Neural crest cell (in vitro differentiated cells): ENCODE measurements at regions not wholly inside any gene's neighbourhood (a gene's known extent, or its start where the extent isn't known, plus 50 kb on each side); places are given as distances from the start of the nearest gene placed in this dataset.
A peak's percentile ranks its signal among the peaks of the same experiment; 100 is the strongest.
"Not testable (repeated sequence)": the region's sequence is repeated elsewhere in the genome, so short reads cannot be mapped to it uniquely, and the experiment has no call there.

ENCODE experiments used
- DNase-seq: peaks from one replicate; pipeline ENCODE4 v3.0.0; 2021; ENCODE audit warnings: low read depth, mixed read lengths, low spot score
- H3K27ac Mint-ChIP-seq: one replicate; pipeline ENCODE4 v1.8.0; 2021; ENCODE audit warnings: mild to moderate bottlenecking, mixed read lengths; ENCODE audit not compliant: unreplicated experiment
- H3K27me3 Mint-ChIP-seq: 2 replicates; pipeline ENCODE4 v1.8.0; 2021; ENCODE audit warnings: low read depth, mild to moderate bottlenecking, mixed read lengths
- H3K36me3 Mint-ChIP-seq: 2 replicates; pipeline ENCODE4 v1.8.0; 2021; ENCODE audit warnings: low read depth, mild to moderate bottlenecking, mixed read lengths
- H3K4me1 Mint-ChIP-seq: 2 replicates; pipeline ENCODE4 v1.8.0; 2021; ENCODE audit warnings: mixed read lengths
- H3K4me3 Mint-ChIP-seq: one replicate; pipeline ENCODE4 v1.8.0; 2021; ENCODE audit warnings: mild to moderate bottlenecking, mixed read lengths
- H3K9me3 Mint-ChIP-seq: 2 replicates; pipeline ENCODE4 v1.8.0; 2021; ENCODE audit warnings: mixed read lengths
- TF ChIP-seq, protein P1 (sequence below): fragments of 200-600 bp; sonication (generic); conservative IDR thresholded peaks from 2 replicates; pipeline ENCODE4 v1.5.0; 2021; ENCODE audit warnings: antibody characterized with exemption, mild to moderate bottlenecking

DNA sequence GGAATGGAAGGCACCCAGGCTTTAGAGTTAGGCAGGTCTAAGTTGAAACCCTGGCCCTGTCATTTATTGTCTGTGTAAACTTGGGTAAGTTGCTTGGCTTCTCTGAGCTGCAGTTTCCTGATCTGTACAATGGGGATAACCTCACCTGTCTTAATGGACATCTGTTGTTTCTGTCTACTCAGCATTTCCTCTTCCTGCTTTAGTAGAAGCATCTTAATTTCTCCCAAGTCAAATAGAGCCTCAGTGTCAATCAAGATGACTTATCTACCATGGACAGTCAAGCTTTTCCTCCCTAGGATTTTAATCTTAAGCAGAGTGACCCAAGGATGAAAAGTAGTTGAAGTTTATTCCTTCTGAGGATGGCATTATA is 119.7 kb downstream of the FZD1 start:
- no peak for DNase-seq

DNA sequence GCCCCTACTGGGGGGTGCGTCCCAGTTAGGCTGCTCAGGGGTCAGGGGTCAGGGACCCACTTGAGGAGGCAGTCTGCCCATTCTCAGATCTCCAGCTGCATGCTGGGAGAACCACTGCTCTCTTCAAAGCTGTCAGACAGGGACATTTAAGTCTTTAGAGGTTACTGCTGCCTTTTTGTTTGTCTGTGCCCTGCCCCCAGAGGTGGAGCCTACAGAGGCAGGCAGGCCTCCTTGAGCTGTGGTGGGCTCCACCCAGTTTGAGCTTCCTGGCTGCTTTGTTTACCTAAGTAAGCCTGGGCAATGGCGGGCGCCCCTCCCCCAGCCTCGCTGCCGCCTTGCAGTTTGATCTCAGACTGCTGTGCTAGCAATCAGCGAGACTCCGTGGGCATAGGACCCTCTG is 130.5 kb downstream of the FZD1 start:
- H3K27me3 Mint-ChIP-seq = not testable (repeated sequence)

More for the DNA sequence above, 119.7 kb downstream of the FZD1 start:
- TF ChIP-seq, protein P1, sequence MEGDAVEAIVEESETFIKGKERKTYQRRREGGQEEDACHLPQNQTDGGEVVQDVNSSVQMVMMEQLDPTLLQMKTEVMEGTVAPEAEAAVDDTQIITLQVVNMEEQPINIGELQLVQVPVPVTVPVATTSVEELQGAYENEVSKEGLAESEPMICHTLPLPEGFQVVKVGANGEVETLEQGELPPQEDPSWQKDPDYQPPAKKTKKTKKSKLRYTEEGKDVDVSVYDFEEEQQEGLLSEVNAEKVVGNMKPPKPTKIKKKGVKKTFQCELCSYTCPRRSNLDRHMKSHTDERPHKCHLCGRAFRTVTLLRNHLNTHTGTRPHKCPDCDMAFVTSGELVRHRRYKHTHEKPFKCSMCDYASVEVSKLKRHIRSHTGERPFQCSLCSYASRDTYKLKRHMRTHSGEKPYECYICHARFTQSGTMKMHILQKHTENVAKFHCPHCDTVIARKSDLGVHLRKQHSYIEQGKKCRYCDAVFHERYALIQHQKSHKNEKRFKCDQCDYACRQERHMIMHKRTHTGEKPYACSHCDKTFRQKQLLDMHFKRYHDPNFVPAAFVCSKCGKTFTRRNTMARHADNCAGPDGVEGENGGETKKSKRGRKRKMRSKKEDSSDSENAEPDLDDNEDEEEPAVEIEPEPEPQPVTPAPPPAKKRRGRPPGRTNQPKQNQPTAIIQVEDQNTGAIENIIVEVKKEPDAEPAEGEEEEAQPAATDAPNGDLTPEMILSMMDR = no peak
- Mint-ChIP-seq H3K4me3 (no peak overlapping the region), H3K9me3 (peaks cover 3% of the 10 kb centered on the region), H3K36me3 (no peaks in the 10 kb centered on the region), H3K27me3 (no peaks in the 10 kb centered on the region), H3K27ac (no peak overlapping the region), H3K4me1 (no peaks in the 10 kb centered on the region)

DNA sequence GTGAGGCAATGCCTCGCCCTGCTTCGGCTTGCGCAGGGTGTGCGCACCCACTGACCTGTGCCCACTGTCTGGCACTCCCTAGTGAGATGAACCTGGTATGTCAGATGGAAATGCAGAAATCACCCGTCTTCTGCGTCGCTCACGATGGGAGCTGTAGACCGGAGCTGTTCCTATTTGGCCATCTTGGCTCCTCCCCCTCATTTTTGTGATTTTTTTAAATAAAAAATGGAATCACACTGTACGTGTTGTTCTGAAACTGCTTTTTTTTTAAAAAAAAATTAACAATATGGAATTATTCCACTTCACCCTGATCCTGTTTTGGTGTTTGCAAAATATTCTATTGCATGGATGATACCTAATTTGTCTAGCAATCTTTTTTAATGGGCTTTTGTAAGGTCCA is 131.1 kb downstream of the FZD1 start:
- H3K4me1 Mint-ChIP-seq, H3K36me3 Mint-ChIP-seq, H3K9me3 Mint-ChIP-seq, DNase-seq, H3K27me3 Mint-ChIP-seq: not testable (repeated sequence)
- Mint-ChIP-seq H3K4me3 (peak overlapping the region; percentile 75), H3K27ac (peak overlapping the region; percentile 83)

More for the DNA sequence above, 130.5 kb downstream of the FZD1 start:
- not testable (repeated sequence) for H3K9me3 Mint-ChIP-seq, H3K36me3 Mint-ChIP-seq, H3K4me1 Mint-ChIP-seq, DNase-seq
- Mint-ChIP-seq H3K27ac (peak overlapping the region; percentile 83), H3K4me3 (peak overlapping the region; percentile 75)

DNA sequence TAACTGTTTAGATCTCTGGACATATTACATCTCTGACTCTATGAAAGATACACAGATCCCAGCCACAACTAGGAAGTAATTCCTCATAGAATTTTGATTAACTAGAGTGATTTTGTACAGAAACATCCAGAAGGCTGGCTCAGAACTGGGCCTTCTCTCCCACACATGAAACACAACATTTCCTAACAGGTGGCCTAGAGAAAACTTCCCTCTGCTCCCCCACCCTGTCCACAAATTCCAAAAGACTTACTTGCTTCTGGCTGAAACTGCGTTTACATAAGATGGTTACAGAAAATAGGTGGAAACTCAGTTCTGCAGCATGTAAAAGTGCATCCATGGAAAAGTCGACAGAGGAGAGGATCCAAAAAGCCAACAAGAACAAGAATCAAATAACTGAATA is 132.9 kb downstream of the FZD1 start:
- Mint-ChIP-seq H3K27me3 (no peaks in the 10 kb centered on the region), H3K4me1 (no peaks in the 10 kb centered on the region), H3K9me3 (peaks cover 3% of the 10 kb centered on the region), H3K36me3 (no peaks in the 10 kb centered on the region), H3K27ac (no peak overlapping the region), H3K4me3 (no peak overlapping the region)
- no peak for DNase-seq
- TF ChIP-seq, protein P1 = no peak

DNA sequence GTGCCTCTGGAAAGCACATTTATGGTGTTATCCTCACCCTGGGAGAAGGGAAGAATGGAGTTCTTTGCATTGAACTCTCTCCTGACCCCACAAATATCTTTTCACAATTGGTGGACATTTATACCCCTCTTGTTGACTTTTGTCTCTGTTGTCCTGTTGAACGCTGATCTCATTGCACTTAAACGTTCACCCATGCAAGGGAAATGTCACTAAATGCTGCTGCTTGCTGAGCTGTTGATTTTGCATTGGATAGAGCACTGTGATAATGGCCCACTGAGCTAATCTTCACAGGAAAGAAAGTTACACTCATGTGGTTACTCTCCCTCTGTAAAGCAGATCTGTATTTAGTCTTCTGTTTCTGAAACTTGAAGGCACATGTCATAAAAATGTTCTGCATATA is 133.4 kb downstream of the FZD1 start:
- TF ChIP-seq, protein P1 = no peak
- H3K9me3 Mint-ChIP-seq = peaks cover 7% of the 10 kb centered on the region
- H3K27me3 Mint-ChIP-seq = no peaks in the 10 kb centered on the region
- DNase-seq = no peak
- no peaks in the 10 kb centered on the region for H3K4me1 Mint-ChIP-seq
- no peaks in the 10 kb centered on the region for H3K36me3 Mint-ChIP-seq
- no peak overlapping the region for H3K4me3 Mint-ChIP-seq
- H3K27ac Mint-ChIP-seq = no peak overlapping the region

DNA sequence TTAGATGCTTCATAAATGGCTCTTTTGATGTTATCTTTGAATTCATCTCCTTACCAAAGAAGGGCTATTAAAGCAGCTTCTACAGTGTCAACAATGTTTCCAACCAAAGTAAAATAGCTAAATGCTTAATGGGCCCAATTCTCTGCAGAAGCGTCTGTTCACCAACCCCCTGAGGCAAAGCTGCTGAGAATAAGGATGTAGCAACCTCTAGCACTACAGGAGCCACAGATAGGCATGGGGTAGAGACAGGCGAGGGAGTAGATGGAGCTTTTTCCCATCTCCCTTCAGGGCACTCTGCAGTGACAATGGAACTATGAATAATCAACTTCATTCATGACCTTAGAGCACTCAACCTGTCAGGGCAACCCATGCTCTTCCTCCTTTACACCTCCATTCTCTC is 134.1 kb downstream of the FZD1 start:
- H3K27ac Mint-ChIP-seq = no peak overlapping the region
- H3K9me3 Mint-ChIP-seq = peaks cover 7% of the 10 kb centered on the region
- no peaks in the 10 kb centered on the region for H3K4me1 Mint-ChIP-seq
- no peaks in the 10 kb centered on the region for H3K27me3 Mint-ChIP-seq
- no peak overlapping the region for H3K4me3 Mint-ChIP-seq
- DNase-seq = no peak
- no peaks in the 10 kb centered on the region for H3K36me3 Mint-ChIP-seq
- TF ChIP-seq, protein P1 = no peak
